ENCODE measurements at regions not wholly inside any gene's neighbourhood (a gene's known extent, or its start where the extent isn't known, plus 50 kb on each side); places are given as distances from the start of the nearest gene placed in this dataset.

- no peak for DNase-seq
Observed at GRCh38 chr2:216916956-216917650, 57.2 kb upstream of the TNP1 start.

GRCh38 chr2:216915557-216916150 lies 55.8 kb upstream of the TNP1 start:
- no peak for DNase-seq

- no peak for DNase-seq
Observed at GRCh38 chr2:216914491-216914890, 54.6 kb upstream of the TNP1 start.

GRCh38 chr2:216911886-216912285 lies 52.0 kb upstream of the TNP1 start:
- DNase-seq, result no peak

GRCh38 chr2:216911008-216911407 lies 51.1 kb upstream of the TNP1 start:
- peak; percentile 26 for DNase-seq

- peak; percentile 61 for DNase-seq
Observed at GRCh38 chr2:216909541-216910210, 49.8 kb upstream of the TNP1 start.

Data from NCI-H82 (cell line).